HAP-1 (cell line): ENCODE measurements at regions not wholly inside any gene's neighbourhood (a gene's known extent, or its start where the extent isn't known, plus 50 kb on each side); places are given as distances from the start of the nearest gene placed in this dataset.

ENCODE experiments used
- DNase-seq, 2 experiments: peaks; one replicate each; pipeline ENCODE4 v3.0.0-alpha.2; 2016 to 2020; ENCODE audit warnings: low spot score in 2 of 2
- H3K27me3 ChIP-seq: fragments of 250-450 bp; sonication (Bioruptor Pico); 2 replicates; pipeline ENCODE4 v1.5.1; 2020; ENCODE audit warnings: low read depth, mild to moderate bottlenecking, moderate library complexity
- H3K36me3 ChIP-seq: fragments of 250-450 bp; sonication (Bioruptor Pico); replicated peaks from 2 replicates; pipeline ENCODE4 v1.5.1; 2020; ENCODE audit warnings: mild to moderate bottlenecking
- H3K4me1 ChIP-seq: fragments of 250-450 bp; sonication (Bioruptor Pico); 2 replicates; pipeline ENCODE4 v1.5.1; 2020; ENCODE audit warnings: mild to moderate bottlenecking
- H3K4me3 ChIP-seq: fragments of 250-450 bp; sonication (Bioruptor Pico); 2 replicates; pipeline ENCODE4 v1.5.1; 2020; ENCODE audit warnings: mild to moderate bottlenecking, moderate library complexity
- H3K9me3 ChIP-seq: fragments of 250-450 bp; sonication (Bioruptor Pico); 2 replicates; pipeline ENCODE4 v1.5.1; 2020; ENCODE audit warnings: mild to moderate bottlenecking, moderate library complexity
- in situ Hi-C: fragments of 300-500 bp; cut with MboI; formaldehyde crosslinking; loops from 3 replicates; pipeline ENCODE4 v1.14.3; 2020; ENCODE audit warnings: low sequenced_read_pairs, inconsistent platforms, mixed read lengths

- in situ Hi-C loops, result no loop called here
- Histone ChIP-seq H3K4me3 (no peak overlapping the region), H3K36me3 (no peaks in the 10 kb centered on the region), H3K9me3 (no peaks in the 10 kb centered on the region), H3K27me3 (0 out of 2 replicates have a peak, but pooled peaks cover 2% of the 10 kb centered on the region), H3K4me1 (no peaks in the 10 kb centered on the region)
- DNase-seq, result no peak
Measured at GRCh38 chr4:41874398-41874797, 60.8 kb upstream of the TMEM33 start.

DNA sequence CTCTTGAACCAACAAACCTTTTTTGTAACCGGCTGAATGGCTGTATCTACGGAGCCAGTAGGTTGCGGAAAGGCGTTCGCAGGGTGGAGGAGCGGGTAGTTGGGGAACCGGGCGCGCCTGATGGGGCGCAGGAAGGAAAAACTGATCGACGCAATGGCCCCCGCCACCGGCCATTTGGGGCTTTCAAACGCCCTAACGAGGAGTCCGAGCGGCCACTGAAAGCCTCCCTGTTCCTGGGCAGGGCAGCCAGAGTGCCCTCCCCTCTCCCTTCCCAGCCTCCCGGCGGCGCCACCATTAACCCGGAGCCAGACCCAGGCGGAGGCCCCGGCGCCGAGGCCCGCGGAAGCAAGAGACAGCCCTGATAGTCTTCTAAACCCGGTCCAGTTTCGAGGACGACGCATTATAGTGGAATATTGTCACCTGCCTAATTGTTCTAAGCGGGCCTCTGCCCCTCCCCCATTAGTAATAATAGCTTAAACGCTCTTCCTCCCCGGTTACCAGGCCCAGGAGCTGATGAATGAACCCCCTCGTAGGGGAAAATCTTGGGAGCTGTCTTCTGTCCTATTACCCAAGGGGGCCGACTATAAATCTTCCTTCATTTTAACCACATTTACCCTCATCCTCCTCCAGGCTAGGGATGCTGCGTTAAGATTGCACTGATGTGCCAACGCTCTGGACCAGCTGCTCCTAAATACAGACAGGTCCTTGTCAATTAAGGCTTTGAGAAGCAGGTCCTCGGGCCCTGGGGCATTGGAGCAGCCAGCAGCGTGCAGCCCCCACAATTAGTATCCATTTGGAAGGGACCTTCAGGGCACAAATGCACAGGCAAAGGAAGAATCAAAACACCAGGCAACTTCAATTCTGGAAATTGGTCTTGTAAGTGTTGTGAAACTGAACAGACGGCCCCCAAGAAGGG, 61.6 kb upstream of the TMEM33 start:
- Histone ChIP-seq H3K27me3 (0 out of 2 replicates have a peak, but pooled peaks cover 2% of the 10 kb centered on the region), H3K4me3 (no peak overlapping the region), H3K36me3 (no peaks in the 10 kb centered on the region), H3K9me3 (no peaks in the 10 kb centered on the region), H3K4me1 (no peaks in the 10 kb centered on the region)
- DNase-seq, result no peak
- in situ Hi-C loops, result no loop called here

DNA sequence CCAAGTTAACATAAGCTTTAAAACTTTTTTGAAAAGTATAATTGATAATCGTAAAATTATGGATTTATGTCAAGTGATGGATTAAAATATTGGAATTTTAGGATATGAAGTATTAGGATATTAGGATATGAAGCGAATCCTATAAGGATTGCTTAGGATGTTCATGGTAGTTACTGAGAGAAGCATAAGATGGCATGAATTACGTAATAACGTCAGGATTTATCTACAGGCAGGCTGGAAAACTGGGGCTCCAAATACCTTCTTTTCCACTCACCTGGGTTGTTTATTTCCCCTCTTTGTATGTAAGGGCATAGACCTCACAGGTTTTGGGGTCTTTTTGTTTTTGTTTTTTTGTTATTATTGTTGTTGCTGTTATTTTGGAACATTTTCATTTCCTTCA, 65.2 kb upstream of the TMEM33 start:
- H3K4me3 ChIP-seq, result no peak overlapping the region
- no peaks in the 10 kb centered on the region for H3K9me3 ChIP-seq
- H3K4me1 ChIP-seq, result no peaks in the 10 kb centered on the region
- H3K27me3 ChIP-seq, result no peaks in the 10 kb centered on the region
- no peaks in the 10 kb centered on the region for H3K36me3 ChIP-seq
- in situ Hi-C loops, result no loop called here
- DNase-seq, result no peak

- no peaks in the 10 kb centered on the region for H3K4me1 ChIP-seq
- H3K9me3 ChIP-seq, result no peaks in the 10 kb centered on the region
- H3K27me3 ChIP-seq, result no peaks in the 10 kb centered on the region
- H3K36me3 ChIP-seq, result no peaks in the 10 kb centered on the region
- in situ Hi-C loops, result no loop called here
- no peak overlapping the region for H3K4me3 ChIP-seq
- DNase-seq, result no peak
Measured at GRCh38 chr4:41866799-41867677, 68.2 kb upstream of the TMEM33 start.

DNA sequence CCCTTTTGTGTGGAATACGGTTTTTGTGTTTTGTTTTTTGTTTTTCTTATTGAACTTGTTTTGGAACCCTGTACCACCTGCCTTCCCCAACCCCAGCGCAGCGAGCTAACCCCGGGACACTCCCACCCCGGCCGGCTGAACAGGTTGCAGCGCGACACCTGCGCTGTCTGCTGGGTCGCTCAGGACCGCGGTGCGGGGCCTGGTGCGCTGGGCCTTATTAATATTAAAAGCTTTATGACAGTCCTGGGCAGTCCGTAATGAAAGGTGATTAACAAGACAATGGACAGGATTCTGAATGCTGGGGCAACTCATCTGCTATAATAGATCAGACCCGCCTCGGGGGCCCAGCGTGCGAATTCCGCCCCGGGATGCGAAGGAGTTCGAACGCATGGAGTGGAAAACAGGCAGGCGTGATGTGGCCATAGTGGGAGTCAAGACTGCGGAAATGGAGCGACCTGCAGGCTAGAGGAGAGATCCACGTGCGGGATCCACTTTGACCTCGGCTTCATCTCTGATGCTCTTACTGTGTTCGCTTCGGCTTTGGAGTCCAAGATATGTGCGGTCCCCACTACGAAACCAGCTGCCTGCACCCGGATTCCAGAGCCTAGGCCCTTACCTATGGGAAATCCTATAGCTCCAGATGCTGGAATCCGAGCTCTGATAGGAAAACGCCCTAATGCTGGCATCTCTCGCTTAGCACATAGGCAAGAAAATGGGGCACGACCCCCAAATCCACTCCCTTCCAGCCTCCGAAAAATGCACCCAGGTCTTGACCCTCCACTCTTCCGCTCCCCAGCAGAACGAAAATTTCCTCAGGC, 69.0 kb upstream of the TMEM33 start:
- Histone ChIP-seq H3K36me3 (no peaks in the 10 kb centered on the region), H3K4me1 (no peaks in the 10 kb centered on the region), H3K4me3 (no peak overlapping the region), H3K9me3 (no peaks in the 10 kb centered on the region), H3K27me3 (no peaks in the 10 kb centered on the region)
- in situ Hi-C loops, result no loop called here
- no peak for DNase-seq

GRCh38 chr4:41865306-41865980, 69.8 kb upstream of the TMEM33 start:
- in situ Hi-C loops, result no loop called here
- no peaks in the 10 kb centered on the region for H3K4me1 ChIP-seq
- H3K27me3 ChIP-seq, result no peaks in the 10 kb centered on the region
- H3K36me3 ChIP-seq, result no peaks in the 10 kb centered on the region
- no peak for DNase-seq
- H3K9me3 ChIP-seq, result no peaks in the 10 kb centered on the region
- no peak overlapping the region for H3K4me3 ChIP-seq

GRCh38 chr4:41859087-41859486, 76.1 kb upstream of the TMEM33 start:
- Histone ChIP-seq H3K4me3 (no peak overlapping the region), H3K4me1 (peaks cover 5% of the 10 kb centered on the region), H3K9me3 (no peaks in the 10 kb centered on the region), H3K36me3 (no peaks in the 10 kb centered on the region), H3K27me3 (no peaks in the 10 kb centered on the region)
- in situ Hi-C loops, result no loop called here
- no peak for DNase-seq

GRCh38 chr4:41857226-41857641, 78.0 kb upstream of the TMEM33 start:
- Histone ChIP-seq H3K4me1 (peaks cover 5% of the 10 kb centered on the region), H3K9me3 (no peaks in the 10 kb centered on the region), H3K36me3 (no peaks in the 10 kb centered on the region), H3K4me3 (no peak overlapping the region), H3K27me3 (no peaks in the 10 kb centered on the region)
- in situ Hi-C loops, result no loop called here
- DNase-seq, result no peak

GRCh38 chr4:41856797-41857196, 78.4 kb upstream of the TMEM33 start:
- Histone ChIP-seq H3K4me1 (peaks cover 5% of the 10 kb centered on the region), H3K36me3 (no peaks in the 10 kb centered on the region), H3K27me3 (no peaks in the 10 kb centered on the region), H3K4me3 (no peak overlapping the region), H3K9me3 (no peaks in the 10 kb centered on the region)
- DNase-seq, result no peak
- in situ Hi-C loops, result no loop called here

- DNase-seq, result no peak
- H3K4me1 ChIP-seq, result peaks cover 5% of the 10 kb centered on the region
- H3K9me3 ChIP-seq, result no peaks in the 10 kb centered on the region
- no peaks in the 10 kb centered on the region for H3K36me3 ChIP-seq
- H3K27me3 ChIP-seq, result no peaks in the 10 kb centered on the region
- no peak overlapping the region for H3K4me3 ChIP-seq
- in situ Hi-C loops, result no loop called here
Measured at GRCh38 chr4:41853973-41854372, 81.3 kb upstream of the TMEM33 start.

- Histone ChIP-seq H3K27me3 (no peaks in the 10 kb centered on the region), H3K9me3 (no peaks in the 10 kb centered on the region), H3K4me3 (no peak overlapping the region), H3K36me3 (no peaks in the 10 kb centered on the region), H3K4me1 (no peaks in the 10 kb centered on the region; the same call in 1 of the 2 replicates)
- in situ Hi-C loops, result no loop called here
- no peak for DNase-seq
Measured at GRCh38 chr4:41852229-41852628, 83.0 kb upstream of the TMEM33 start.

DNA sequence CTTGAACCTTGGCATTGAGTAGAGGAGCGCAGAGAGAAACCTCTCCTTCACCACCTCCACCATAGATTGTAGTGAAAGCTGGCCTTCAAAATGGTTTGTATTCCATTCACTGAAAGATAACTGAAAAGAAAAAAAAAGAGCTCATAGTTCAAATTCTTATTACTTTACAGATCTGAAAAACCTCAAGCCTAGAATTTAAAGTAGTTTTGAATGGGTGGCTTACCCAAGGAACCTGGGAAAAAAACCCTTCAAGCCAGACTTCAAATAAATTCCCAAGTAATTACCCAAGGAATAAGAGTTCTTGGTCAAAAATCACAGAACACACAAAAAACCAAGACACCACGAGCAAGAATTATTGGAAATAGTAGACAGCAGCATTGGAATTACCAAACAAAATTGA, 83.6 kb upstream of the TMEM33 start:
- H3K4me1 ChIP-seq, result no peaks in the 10 kb centered on the region; the same call in 1 of the 2 replicates
- no peak for DNase-seq
- H3K36me3 ChIP-seq, result no peaks in the 10 kb centered on the region
- in situ Hi-C loops, result no loop called here
- no peak overlapping the region for H3K4me3 ChIP-seq
- no peaks in the 10 kb centered on the region for H3K27me3 ChIP-seq
- no peaks in the 10 kb centered on the region for H3K9me3 ChIP-seq

DNA sequence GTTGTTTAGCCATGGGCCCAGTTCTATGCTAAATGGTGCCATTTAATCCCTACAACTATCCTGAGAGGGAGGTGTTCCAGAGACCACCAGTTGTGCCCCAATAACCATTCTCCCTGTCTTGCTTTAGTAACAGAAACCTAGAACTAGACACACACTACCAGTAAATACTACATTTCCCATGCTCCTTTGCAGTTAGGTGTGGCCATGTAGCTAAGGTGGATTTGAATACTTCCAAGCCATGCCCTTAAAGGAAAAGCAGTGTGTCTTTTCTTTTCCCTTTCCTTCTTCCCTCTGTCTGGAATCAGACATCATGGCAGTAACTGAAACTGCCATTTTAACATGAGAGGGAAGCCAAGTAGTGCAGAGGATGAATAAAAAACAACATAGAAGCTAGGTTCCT, 90.9 kb upstream of the TMEM33 start:
- in situ Hi-C loops, result no loop called here
- no peaks in the 10 kb centered on the region; the same call in 1 of the 2 replicates for H3K4me1 ChIP-seq
- peak in 1 of 2 experiments; percentile 17 for DNase-seq
- no peaks in the 10 kb centered on the region for H3K36me3 ChIP-seq
- H3K4me3 ChIP-seq, result no peak overlapping the region
- H3K9me3 ChIP-seq, result no peaks in the 10 kb centered on the region
- no peaks in the 10 kb centered on the region for H3K27me3 ChIP-seq
